Ovary (tissue), 3 donors: ENCODE measurements at regions not wholly inside any gene's neighbourhood (a gene's known extent, or its start where the extent isn't known, plus 50 kb on each side); places are given as distances from the start of the nearest gene placed in this dataset.

Source experiments
- EP300 ChIP-seq: sonication (generic); formaldehyde crosslinking; IDR thresholded peaks from one replicate; pipeline ENCODE4 v1.6.1; 2017; ENCODE audit warnings: antibody characterized with exemption
- POLR2A ChIP-seq: fragments of 450-650 bp; IDR thresholded peaks from one replicate; pipeline ENCODE4 v1.6.1; 2017; ENCODE audit warnings: antibody characterized with exemption, mild to moderate bottlenecking, moderate library complexity
- TF ChIP-seq, protein P1 (sequence below), 3 donors: fragments of 450-650 bp in 2 of 3; fragments of 200-600 bp in 1 of 3; IDR thresholded peaks; one replicate each; pipeline versions ENCODE4 v1.5.1 to v1.8.0; 2016 to 2022; ENCODE audit warnings: antibody characterized with exemption in 3 of 3, mild to moderate bottlenecking in 1 of 3
- donor health status: DM: no; HTN: no; CAD: no.

DNA sequence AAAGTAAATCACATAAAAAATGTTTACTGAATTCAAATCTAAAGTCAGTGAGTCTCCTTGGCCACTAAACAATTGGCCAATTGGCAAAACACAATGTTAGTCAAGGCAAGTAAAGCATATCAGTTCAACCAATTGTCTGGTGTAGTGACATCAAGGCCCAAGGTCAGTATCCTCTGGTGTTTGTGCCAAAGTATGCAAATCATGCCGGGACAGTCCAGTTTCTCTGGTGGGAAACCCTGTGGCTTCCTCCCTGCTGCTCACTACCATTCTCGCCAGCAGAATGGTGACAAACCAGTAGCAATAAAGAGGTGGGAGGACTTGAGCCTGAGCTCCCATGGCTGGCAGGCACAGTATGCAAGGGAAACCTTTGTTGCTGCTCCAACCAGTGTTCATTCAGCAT, 314.9 kb upstream of the FGF13 start:
- TF ChIP-seq, protein P1, sequence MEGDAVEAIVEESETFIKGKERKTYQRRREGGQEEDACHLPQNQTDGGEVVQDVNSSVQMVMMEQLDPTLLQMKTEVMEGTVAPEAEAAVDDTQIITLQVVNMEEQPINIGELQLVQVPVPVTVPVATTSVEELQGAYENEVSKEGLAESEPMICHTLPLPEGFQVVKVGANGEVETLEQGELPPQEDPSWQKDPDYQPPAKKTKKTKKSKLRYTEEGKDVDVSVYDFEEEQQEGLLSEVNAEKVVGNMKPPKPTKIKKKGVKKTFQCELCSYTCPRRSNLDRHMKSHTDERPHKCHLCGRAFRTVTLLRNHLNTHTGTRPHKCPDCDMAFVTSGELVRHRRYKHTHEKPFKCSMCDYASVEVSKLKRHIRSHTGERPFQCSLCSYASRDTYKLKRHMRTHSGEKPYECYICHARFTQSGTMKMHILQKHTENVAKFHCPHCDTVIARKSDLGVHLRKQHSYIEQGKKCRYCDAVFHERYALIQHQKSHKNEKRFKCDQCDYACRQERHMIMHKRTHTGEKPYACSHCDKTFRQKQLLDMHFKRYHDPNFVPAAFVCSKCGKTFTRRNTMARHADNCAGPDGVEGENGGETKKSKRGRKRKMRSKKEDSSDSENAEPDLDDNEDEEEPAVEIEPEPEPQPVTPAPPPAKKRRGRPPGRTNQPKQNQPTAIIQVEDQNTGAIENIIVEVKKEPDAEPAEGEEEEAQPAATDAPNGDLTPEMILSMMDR (IDR thresholded peaks at IDR 0.05) = no peak
- TF ChIP-seq POLR2A (no peak), EP300 (no peak)
